SKM-1 (cell line): ENCODE measurements at regions not wholly inside any gene's neighbourhood (a gene's known extent, or its start where the extent isn't known, plus 50 kb on each side); places are given as distances from the start of the nearest gene placed in this dataset.
"Not testable (repeated sequence)": the region's sequence is repeated elsewhere in the genome, so short reads cannot be mapped to it uniquely, and the experiment has no call there.

Experiments used
- DNase-seq: peaks from one replicate; lab custom pipeline; 2025; ENCODE audit not compliant: unreplicated experiment; lab: John Stamatoyannopoulos, UW

DNA sequence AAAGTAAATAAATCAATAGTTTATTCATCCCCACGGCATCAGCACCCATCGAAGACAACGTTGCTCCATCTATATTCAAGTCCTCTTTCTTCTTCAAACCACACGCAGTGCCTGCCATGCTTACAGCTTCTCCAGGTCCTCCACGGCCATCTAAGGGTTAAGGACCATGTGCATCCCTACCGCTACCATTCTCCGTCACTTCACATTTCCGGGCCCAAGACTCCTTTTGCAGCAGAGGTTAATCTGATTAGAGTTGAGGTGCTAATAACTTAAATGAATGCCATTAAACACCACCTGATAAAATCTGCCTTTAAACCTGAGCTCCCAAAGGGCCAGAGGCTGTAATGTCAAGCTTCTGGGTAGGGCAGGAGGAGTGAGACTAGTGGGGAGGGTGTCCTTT lies 79.7 kb upstream of the CCND2 start:
- DNase-seq: no peak

DNA sequence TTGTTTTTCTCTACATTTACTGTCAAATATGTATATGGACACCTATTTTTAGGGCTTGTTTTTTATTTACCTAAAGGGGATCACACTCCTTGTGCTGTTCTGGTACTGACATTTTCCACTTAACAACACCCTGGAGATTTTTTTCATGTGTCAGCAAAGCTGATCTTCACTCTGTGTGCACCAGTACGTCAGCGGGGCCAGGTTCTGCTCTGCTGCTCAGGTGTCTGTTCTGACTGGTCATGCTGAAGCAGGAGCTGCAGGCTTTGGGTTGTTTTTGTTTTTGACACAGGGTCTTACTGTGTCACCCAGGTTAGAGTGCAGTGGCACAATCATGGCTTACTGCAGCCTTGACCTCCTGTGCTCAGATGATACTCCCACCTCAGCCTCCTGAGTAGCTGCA lies 81.9 kb upstream of the CCND2 start:
- no peak for DNase-seq

- no peak for DNase-seq
These were observed 82.4 kb upstream of the CCND2 start for GRCh38 chr12:4191149-4191548.

GRCh38 chr12:4190366-4191063 lies 83.0 kb upstream of the CCND2 start:
- DNase-seq: no peak

- DNase-seq: no peak
These were observed 83.8 kb upstream of the CCND2 start for GRCh38 chr12:4189721-4190120.

- no peak for DNase-seq
These were observed 85.6 kb upstream of the CCND2 start for GRCh38 chr12:4187916-4188315.

DNA sequence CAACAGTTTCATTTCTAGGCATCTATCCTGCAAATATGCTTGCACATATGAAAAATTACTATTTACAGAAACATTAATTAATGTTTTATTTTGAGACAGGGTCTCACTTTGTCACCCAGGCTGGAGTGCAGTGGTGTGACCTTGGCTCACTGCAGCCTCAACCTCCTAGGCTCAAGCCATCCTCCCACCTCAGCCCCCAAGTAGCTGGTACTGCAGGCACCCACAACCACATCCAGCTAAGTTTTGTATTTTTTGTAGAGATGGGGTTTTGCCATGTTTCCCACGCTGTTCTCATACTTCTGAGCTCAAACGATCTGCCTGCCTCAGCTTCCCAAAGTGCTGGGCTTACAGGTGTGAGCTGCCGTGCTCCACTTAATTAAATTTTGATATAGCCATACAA lies 86.2 kb upstream of the CCND2 start:
- DNase-seq: not testable (repeated sequence)

DNA sequence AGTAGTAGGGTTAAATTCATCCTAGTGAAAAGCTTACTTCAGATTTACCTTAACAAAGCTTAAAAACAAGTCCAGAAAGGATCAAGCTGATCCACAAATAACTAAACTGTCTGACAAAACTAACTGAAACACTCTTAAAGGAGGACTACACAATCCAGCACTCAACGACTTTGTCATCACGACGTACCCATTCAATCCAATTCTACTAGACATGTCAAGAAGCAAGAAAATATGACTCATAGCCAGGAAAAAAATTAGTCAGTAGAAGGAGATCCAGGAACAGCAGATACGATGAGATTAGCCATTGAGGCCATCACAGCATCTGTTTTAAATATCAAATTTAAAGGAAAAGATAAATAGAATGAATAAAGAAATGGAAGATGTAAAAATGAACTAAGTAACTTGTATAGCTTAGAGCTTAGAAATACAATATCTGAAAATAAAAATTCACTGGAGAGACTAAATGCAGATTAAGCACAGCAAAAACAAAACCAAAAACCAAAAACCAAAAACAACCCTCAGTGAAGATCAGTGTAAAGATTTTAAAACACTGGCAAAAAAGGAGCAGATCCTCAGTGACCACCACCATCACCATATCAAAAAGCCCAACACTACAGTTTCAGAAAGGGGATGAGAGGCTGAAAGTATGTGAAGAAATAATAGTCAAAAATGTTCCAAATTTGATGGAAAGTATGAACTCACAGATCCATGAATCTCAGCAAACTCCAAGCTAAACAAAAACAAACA lies 95.0 kb upstream of the CCND2 start:
- no peak for DNase-seq

GRCh38 chr12:4177262-4177661 lies 96.3 kb upstream of the CCND2 start:
- DNase-seq: peak; percentile 15

DNA sequence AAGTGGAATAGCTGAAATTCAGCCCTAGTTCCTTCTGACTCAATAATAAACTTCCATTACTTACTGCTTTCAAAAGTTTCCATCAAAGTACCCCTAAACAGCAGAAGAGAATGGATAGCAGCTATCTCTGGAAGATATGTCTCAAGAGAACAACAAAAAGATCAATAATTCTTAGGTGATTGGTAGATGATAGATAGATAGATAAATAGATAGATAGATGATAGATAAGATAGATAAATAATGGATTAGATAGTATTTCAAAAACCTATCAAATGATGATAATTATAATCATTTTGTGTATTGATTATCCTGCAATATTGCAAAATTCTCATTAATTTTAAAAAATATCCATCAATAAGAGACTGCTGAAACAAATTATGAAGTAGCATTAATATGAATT lies 97.4 kb upstream of the CCND2 start:
- no peak for DNase-seq

- no peak for DNase-seq
These were observed 99.1 kb upstream of the CCND2 start for GRCh38 chr12:4174417-4174816.

DNA sequence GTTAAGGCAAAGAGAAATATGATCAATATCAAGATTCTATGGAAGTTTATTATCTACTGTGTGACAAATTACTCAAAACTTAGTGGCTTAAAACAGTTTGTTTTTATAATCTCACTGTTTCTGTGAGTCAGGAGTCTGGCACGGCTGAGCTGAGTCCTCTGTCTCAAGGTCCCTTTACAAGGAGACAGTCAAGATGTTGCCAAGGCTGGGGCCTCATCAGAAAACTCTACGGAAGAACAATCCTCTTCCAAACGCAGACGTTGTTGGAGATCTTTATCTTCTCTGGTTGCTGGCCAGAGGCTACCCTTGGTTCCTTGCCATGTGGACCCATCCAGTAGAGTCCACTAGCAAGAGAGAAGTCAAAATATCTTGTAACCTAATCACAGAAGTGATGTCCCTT lies 100.6 kb upstream of the CCND2 start:
- no peak for DNase-seq

DNA sequence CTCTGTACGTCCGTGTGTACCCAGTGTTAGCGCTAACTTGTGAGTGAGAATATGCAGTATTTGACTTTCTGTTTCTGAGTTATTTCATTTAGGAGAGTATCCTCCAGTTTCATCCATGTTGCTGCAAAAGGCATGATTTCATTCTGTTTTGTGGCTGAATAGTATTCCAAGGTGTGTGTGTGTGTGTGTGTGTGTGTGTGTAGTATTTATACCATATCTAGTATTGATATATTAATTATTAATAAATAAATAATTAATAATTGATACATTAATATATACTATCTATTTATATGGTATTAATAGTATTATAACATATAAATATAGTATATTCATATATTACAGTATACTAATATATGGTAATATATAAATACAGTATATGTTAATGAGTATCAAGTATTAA lies 101.8 kb upstream of the CCND2 start:
- DNase-seq: no peak

GRCh38 chr12:4169959-4170358 lies 103.6 kb upstream of the CCND2 start:
- no peak for DNase-seq

DNA sequence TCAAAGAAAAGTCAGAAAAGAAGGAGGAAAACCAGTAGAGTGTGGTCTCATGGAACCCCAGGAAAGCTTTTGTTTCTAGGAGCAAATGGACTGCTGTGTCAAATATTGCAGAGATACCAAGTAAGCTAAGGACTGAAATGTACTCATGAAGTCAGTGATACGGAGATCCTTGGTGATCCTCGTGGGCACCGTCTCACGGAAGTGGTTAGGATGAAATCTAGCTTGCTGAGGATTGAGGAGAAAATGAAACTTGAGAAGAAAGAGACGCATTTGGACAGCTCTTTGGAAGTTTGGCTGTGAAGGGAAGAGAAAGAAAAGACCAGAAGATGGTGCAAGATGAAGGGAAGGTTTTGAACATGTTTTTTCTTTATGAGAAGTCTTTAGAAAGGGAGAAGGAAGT lies 104.0 kb upstream of the CCND2 start:
- no peak for DNase-seq

DNA sequence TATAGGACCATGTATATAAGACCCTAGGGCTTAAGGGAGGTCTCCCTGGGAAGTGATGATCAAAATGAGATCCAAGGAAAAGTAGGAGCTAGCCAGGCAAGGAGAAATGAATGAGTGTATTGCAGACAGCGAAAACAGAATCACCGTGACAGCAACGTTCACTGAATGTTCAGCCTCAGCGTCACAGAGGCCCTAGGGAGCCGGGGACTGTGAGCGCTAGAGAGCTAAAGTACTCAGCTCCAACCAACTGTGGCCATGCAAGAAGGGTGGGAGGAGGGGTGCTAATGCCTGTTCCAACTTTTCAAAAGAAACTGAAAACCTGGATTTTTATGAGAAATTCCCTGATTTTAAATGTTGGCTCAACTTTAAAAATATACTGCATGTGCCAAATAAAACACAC lies 105.5 kb upstream of the CCND2 start:
- DNase-seq: no peak

GRCh38 chr12:4164559-4165558 lies 108.7 kb upstream of the CCND2 start:
- DNase-seq: no peak

- no peak for DNase-seq
These were observed 109.4 kb upstream of the CCND2 start for GRCh38 chr12:4164188-4164558.

DNA sequence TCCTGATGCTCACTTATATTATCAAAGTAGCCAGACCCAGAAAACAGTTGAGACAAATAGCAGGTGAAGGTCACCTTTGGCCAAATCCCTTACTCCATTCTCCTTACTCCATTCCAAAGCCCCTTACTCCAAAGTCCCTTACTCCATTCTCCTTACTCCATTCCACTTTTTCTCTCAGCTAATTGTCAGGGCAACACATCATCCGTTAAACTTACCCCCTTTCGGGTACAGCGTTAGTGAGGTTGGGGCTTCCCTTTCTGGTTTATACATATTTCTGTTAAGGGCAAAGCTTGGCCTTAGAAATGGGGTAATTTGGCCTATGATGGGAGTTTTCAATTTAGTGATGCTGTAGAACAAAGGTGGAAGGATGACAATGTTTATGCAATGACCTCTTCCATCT lies 111.8 kb upstream of the CCND2 start:
- DNase-seq: no peak

- DNase-seq: no peak
These were observed 113.1 kb upstream of the CCND2 start for GRCh38 chr12:4160314-4161040.

- DNase-seq: no peak
These were observed 113.7 kb upstream of the CCND2 start for GRCh38 chr12:4159851-4160250.
